GM12864 (cell line): ENCODE measurements at regions not wholly inside any gene's neighbourhood (a gene's known extent, or its start where the extent isn't known, plus 50 kb on each side); places are given as distances from the start of the nearest gene placed in this dataset.
"Not testable (repeated sequence)": the region's sequence is repeated elsewhere in the genome, so short reads cannot be mapped to it uniquely, and the experiment has no call there.

Experiments used
- DNase-seq: peaks from one replicate; pipeline ENCODE4 v3.0.0-alpha.2; 2011; ENCODE audit warnings: low read depth
- H3K4me3 ChIP-seq: 2 replicates; pipeline ENCODE4 v1.5.1; 2011; ENCODE audit warnings: mild to moderate bottlenecking, low read depth, low read length, control low read depth
- TF ChIP-seq, protein P1 (sequence below): IDR thresholded peaks from 2 replicates; pipeline ENCODE4 v1.5.1; 2011; ENCODE audit warnings: low read depth, mild to moderate bottlenecking, moderate library complexity, low read length, control low read depth, inconsistent platforms; ENCODE audit errors: missing control alignments

DNA sequence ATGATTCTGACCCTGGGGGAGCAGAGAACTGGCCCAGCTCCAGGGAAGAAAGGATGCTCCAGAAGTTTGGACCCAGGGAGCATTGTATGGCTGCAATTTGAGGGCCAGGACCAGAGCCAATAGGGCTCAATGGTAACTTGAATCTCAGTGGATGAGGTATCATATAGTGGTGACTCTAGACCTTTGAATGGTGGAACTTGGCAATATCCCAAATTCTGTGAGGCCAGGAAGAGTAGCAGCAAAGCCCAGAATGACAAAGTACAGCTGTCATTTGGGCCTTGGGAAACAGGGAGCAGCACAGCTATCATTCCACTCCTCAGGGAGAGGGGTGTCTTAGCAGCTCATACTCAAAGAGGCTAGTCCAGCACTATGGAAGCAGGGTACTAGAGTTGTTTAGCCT lies 332.9 kb upstream of the RBMS1 start:
- DNase-seq: no peak
- TF ChIP-seq, protein P1, sequence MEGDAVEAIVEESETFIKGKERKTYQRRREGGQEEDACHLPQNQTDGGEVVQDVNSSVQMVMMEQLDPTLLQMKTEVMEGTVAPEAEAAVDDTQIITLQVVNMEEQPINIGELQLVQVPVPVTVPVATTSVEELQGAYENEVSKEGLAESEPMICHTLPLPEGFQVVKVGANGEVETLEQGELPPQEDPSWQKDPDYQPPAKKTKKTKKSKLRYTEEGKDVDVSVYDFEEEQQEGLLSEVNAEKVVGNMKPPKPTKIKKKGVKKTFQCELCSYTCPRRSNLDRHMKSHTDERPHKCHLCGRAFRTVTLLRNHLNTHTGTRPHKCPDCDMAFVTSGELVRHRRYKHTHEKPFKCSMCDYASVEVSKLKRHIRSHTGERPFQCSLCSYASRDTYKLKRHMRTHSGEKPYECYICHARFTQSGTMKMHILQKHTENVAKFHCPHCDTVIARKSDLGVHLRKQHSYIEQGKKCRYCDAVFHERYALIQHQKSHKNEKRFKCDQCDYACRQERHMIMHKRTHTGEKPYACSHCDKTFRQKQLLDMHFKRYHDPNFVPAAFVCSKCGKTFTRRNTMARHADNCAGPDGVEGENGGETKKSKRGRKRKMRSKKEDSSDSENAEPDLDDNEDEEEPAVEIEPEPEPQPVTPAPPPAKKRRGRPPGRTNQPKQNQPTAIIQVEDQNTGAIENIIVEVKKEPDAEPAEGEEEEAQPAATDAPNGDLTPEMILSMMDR: no peak

DNA sequence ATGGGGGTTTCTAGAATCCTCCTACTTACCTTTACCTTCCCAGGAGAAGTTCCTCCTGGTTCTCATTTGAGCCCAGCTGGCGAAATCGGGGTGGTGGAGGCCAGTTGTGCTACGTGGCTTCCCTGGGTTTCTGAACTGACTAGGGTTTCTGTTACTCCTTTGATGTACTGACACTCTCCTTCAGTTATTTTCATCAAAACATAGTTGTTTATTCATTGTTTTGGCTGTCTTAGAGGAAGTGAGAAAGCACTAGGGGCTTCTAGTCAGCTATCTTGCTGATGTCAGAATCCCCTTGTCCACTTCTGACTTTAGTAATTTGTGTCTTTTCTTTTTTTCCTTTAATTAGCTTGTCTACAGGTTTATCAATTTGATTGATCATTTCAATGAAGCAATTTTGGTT lies 332.2 kb upstream of the TANK start:
- TF ChIP-seq, protein P1: no peak
- DNase-seq: no peak
- no peak overlapping the region for H3K4me3 ChIP-seq

More for the DNA sequence above, 332.9 kb upstream of the RBMS1 start:
- H3K4me3 ChIP-seq: no peak overlapping the region

DNA sequence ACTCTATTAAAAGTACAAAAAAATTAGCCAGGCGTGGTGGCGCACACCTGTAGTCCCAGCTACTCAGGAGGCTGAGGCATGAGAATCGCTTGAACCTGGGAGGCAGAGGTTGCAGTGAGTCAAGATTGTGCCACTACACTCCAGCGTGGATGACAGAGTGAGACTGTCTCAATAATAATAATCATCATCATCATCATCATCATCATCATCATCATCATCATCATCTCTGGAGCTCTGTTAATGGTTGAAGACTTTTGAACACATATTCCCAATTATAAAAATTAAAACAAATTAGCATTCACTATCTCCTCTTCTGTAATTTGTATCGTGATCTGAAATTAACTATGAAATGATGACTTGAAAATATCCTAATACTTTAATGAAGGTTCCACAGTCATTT lies 327.8 kb upstream of the TANK start:
- H3K4me3 ChIP-seq, DNase-seq: not testable (repeated sequence)

DNA sequence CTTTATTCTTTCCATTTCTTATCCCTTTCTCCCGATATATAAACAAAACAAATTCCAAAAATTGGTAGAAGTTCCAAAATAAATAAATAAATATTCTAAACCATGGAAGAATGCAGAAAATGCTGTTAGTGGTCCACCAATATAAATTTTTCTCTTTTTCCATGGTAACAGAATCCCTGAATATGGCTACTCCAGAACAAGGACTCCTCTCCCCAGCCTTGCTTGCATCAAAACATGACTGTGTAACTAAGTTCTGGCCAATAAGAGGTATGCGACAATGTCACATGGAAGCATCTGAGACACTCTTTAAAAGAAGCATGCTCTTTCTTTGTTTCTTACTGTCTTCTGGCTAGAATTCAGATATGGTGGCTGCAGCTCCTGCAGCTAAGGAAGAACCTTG lies 325.1 kb upstream of the TANK start:
- TF ChIP-seq, protein P1: no peak
- H3K4me3 ChIP-seq: no peak overlapping the region
- DNase-seq: no peak

DNA sequence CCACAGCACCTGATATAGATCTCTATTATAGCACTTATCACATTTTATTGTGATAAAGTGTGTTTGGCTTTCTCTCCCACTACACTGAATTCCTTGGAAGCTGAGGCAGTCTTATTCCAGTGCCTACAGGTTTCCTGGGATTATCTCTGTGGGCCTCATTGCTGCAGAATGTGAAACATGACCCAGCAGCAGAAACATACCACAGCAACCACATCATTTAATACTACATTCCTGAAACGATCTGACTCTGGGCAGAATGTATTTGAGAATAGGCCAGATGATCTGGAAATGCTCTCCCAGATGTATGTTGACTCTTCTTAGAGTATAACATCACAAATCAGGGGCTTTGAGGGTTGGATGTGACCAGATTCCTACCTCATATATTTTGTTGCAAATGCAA lies 323.5 kb upstream of the TANK start:
- TF ChIP-seq, protein P1: no peak
- no peak for DNase-seq
- no peak overlapping the region for H3K4me3 ChIP-seq

DNA sequence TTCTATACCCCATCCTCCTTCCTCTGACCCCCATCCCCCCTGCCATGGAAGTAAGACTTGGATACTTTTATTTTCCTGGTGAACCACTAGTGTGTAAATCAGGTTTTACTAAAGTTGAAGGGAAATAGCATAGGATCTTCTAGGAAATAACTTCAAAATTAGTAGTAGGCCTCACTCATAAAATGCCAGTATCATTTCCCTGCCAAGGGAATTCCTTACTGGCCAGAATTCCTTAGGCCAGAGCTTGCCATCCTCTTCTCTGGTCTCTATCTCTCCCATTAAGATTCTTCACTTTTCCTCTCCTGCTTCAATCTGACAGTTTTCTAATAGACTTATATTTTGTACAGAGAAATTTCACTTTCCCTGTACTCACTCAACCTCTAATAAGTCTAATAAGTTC lies 322.8 kb upstream of the TANK start:
- no peak overlapping the region for H3K4me3 ChIP-seq
- DNase-seq: no peak
- TF ChIP-seq, protein P1: no peak

DNA sequence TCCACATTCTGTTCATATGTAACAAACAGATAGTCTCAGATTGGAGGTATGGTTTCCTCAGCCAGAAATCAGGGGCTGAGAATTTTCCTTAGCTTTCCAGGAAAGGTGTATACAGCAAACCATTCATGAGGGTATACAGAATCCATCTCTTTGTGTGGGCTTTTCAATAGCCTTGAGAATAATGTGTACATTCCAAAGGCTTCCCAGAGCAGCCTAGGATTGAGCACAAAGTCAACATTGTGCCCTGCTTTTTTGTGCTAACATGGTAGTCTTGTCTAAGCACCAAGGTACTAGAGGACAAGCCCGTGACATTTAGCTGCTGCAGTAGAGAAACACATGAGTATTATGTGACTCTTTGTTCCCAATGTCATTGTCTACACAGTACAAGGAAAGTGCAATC lies 322.1 kb upstream of the TANK start:
- TF ChIP-seq, protein P1: no peak
- no peak for DNase-seq
- no peak overlapping the region for H3K4me3 ChIP-seq

DNA sequence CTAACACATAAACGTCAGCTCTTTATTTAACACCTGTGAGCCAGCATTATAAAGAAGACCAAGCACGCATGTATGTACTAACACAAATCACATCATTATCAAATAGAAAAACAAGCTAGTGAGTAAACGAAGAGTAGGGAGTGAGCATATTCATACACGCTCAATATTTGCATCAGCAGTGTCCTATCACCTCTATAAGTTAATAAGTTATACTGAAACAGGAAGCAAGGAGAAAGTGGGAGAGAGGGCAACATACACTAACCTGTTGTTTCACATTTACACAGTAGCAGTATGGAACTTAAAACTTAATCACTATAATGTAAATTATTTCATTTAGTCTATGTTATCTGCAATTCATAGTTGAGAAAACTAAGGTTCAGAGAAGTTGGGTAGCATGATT lies 321.5 kb upstream of the TANK start:
- H3K4me3 ChIP-seq: no peak overlapping the region
- DNase-seq: no peak
- TF ChIP-seq, protein P1: no peak
